Osteocyte (in vitro differentiated cells): ENCODE measurements at regions not wholly inside any gene's neighbourhood (a gene's known extent, or its start where the extent isn't known, plus 50 kb on each side); places are given as distances from the start of the nearest gene placed in this dataset.

ENCODE experiments used
- DNase-seq: peaks from one replicate; pipeline ENCODE4 v3.0.0; 2021; ENCODE audit warnings: mixed read lengths; ENCODE audit not compliant: unreplicated experiment; ENCODE audit errors: extremely low spot score
- H3K27ac Mint-ChIP-seq: one replicate; pipeline ENCODE4 v1.8.0; 2021; ENCODE audit warnings: mild to moderate bottlenecking, mixed read lengths; ENCODE audit not compliant: unreplicated experiment
- H3K27me3 Mint-ChIP-seq: one replicate; pipeline ENCODE4 v1.8.0; 2021; ENCODE audit warnings: mixed read lengths; ENCODE audit not compliant: unreplicated experiment
- H3K36me3 Mint-ChIP-seq: one replicate; pipeline ENCODE4 v1.8.0; 2021; ENCODE audit warnings: mixed read lengths; ENCODE audit not compliant: unreplicated experiment
- H3K4me1 Mint-ChIP-seq: one replicate; pipeline ENCODE4 v1.8.0; 2021; ENCODE audit warnings: mixed read lengths; ENCODE audit not compliant: unreplicated experiment
- H3K4me3 Mint-ChIP-seq: one replicate; pipeline ENCODE4 v1.8.0; 2021; ENCODE audit warnings: mild to moderate bottlenecking, moderate library complexity, mixed read lengths; ENCODE audit not compliant: unreplicated experiment
- H3K9me3 Mint-ChIP-seq: one replicate; pipeline ENCODE4 v1.8.0; 2021; ENCODE audit warnings: mixed read lengths; ENCODE audit not compliant: unreplicated experiment
- CTCF ChIP-seq: fragments of 200-600 bp; sonication (generic); IDR thresholded peaks from 2 replicates; pipeline ENCODE4 v1.5.0; 2021; ENCODE audit warnings: antibody characterized with exemption, mild to moderate bottlenecking, moderate library complexity

DNA sequence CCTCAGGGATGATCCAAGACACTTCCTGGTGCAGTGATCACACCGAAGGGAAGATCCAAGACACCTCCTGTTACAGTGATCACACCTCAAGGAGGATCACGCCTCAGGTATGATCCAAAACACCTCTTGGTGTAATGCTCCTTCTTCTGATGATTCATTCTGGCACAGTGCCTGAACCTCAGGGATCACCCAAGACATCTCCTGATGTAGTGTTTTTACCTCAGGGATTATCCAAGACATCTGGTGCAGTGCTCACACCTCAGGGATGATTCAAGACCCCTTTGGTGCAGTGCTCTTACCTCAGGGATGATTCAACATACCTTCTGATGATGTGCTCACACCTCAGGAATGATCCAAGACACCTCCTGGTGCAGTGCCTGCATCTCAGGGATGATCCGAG is 124.4 kb downstream of the ASB1 start:
- H3K27me3 Mint-ChIP-seq: no peaks in the 10 kb centered on the region
- H3K9me3 Mint-ChIP-seq: peaks cover 14% of the 10 kb centered on the region
- H3K36me3 Mint-ChIP-seq: no peaks in the 10 kb centered on the region
- no peak for TF ChIP-seq CTCF
- no peak overlapping the region for H3K27ac Mint-ChIP-seq
- DNase-seq: no peak
- H3K4me1 Mint-ChIP-seq: no peaks in the 10 kb centered on the region
- H3K4me3 Mint-ChIP-seq: no peak overlapping the region

- DNase-seq: no peak
- Mint-ChIP-seq H3K9me3 (peaks cover 14% of the 10 kb centered on the region), H3K36me3 (no peaks in the 10 kb centered on the region), H3K4me1 (no peaks in the 10 kb centered on the region), H3K27ac (no peak overlapping the region), H3K27me3 (no peaks in the 10 kb centered on the region), H3K4me3 (no peak overlapping the region)
- no peak for TF ChIP-seq CTCF
These were observed 125.5 kb downstream of the ASB1 start for GRCh38 chr2:238552226-238552625.

DNA sequence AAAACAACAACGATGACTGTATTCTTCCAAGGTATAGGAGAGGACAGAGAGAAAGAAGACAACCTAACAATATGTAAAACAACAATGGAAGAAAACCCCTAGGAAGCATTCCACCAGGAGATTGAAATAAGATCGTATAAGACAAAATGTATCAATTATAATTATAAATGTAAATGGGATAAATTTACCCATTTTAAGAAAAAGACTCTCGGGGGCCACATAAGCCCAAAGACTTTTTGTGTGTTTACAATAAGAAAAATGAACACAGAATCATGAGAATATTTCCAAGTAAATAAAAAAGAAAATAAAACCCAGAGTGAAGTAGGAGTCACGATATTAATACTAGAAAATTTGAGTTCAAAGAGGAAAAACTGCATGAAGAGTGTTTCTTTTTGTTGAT is 126.4 kb downstream of the ASB1 start:
- H3K4me1 Mint-ChIP-seq: no peaks in the 10 kb centered on the region
- no peak overlapping the region for H3K27ac Mint-ChIP-seq
- TF ChIP-seq CTCF: no peak
- no peaks in the 10 kb centered on the region for H3K27me3 Mint-ChIP-seq
- no peak overlapping the region for H3K4me3 Mint-ChIP-seq
- H3K36me3 Mint-ChIP-seq: no peaks in the 10 kb centered on the region
- peaks cover 14% of the 10 kb centered on the region for H3K9me3 Mint-ChIP-seq
- DNase-seq: no peak

DNA sequence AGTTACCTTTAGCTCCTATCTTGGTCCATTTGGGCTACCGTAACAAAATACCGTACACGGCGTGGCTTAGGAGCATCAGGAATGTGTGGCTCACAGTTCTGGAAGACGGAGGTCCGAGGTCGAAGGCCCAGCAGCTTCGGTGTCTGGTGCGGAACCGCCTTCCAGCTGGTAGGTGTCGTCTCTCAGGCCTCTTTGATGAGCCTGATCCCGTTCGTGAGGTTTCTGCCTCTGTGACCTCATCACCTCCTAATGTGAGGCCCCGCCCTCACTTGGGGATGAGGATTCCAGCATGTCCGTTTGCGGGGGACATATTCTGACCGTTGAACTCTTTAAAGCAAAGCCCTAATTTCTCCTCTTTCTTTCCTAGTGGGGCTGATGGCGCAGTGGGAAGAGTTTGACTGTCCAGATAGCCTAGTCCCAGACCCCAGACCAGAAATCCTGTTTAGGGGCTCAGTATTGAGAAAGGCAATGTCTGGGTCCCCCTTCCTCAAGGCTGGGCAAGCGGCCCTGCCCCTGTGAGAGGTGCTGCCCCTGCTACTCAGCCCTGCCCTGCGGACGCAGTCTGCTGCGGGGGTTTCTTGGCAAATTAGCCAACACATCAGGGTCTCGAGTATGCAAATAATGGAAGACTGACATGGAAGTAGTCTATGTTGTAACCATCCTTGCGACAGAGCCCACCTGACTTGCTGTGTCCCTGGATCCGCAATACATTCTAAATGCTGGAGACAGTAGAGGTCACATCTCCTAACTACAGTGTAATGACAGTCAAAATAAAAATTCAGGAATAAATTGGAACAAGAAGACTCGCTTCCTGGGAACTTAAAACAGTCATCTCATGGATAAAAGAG is 128.0 kb downstream of the ASB1 start:
- no peak for DNase-seq
- no peaks in the 10 kb centered on the region for H3K36me3 Mint-ChIP-seq
- no peak overlapping the region for H3K27ac Mint-ChIP-seq
- no peaks in the 10 kb centered on the region for H3K27me3 Mint-ChIP-seq
- no peaks in the 10 kb centered on the region for H3K4me1 Mint-ChIP-seq
- TF ChIP-seq CTCF: no peak
- no peak overlapping the region for H3K4me3 Mint-ChIP-seq
- H3K9me3 Mint-ChIP-seq: peaks cover 14% of the 10 kb centered on the region

DNA sequence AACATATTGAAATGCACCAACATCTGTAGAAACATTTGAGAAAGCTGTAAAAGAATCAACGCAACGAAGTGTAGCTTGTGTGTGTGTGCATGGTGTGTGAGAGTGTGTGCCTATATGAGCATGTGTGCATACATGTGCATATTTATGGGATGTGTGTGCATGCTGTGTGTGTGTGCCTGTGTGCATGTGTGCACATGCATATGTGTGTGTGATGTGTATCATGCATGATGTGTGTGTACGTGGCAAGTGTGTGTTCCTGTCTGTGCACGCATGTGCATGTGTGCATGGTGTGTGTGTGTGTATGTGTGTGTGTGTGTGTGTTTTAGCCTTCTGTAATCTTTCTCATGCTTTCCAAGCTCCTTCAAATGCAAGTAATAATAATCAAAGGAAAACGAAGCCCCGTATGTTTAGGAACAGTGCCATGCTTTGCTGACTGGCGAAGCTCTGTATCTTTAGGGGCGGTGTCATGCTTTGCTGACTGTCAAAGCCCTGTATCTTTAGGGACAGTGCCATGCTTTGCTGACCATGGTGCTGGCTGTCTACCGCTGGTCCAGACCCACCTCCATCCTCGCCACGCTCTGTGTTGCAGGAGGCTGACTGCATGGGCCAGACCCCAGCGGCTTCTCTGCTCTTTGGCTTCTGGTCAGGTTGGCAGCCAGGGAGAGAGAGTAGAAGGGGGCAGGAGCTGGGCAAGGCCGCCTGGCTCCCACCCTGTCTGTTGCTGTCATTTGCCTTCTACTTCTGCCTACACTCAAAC is 129.2 kb downstream of the ASB1 start:
- H3K9me3 Mint-ChIP-seq: peaks cover 11% of the 10 kb centered on the region
- H3K4me1 Mint-ChIP-seq: no peaks in the 10 kb centered on the region
- no peaks in the 10 kb centered on the region for H3K27me3 Mint-ChIP-seq
- DNase-seq: no peak
- TF ChIP-seq CTCF: no peak
- no peak overlapping the region for H3K4me3 Mint-ChIP-seq
- H3K36me3 Mint-ChIP-seq: no peaks in the 10 kb centered on the region
- H3K27ac Mint-ChIP-seq: no peak overlapping the region
